Retinal pigment epithelial cell (primary cell): ENCODE measurements at regions not wholly inside any gene's neighbourhood (a gene's known extent, or its start where the extent isn't known, plus 50 kb on each side); places are given as distances from the start of the nearest gene placed in this dataset.

Experiments
- DNase-seq: peaks from one replicate; pipeline ENCODE4 v3.0.0-alpha.2; 2010; ENCODE audit warnings: low read depth
- H3K4me3 ChIP-seq: 2 replicates; pipeline ENCODE4 v1.5.1; 2011; ENCODE audit warnings: mild to moderate bottlenecking, low read length, control low read depth, moderate library complexity
- TF ChIP-seq, protein P1 (sequence below): conservative IDR thresholded peaks from 2 replicates; pipeline ENCODE4 v1.5.1; 2011; ENCODE audit warnings: low read depth, low read length, control low read depth, inconsistent platforms

DNA sequence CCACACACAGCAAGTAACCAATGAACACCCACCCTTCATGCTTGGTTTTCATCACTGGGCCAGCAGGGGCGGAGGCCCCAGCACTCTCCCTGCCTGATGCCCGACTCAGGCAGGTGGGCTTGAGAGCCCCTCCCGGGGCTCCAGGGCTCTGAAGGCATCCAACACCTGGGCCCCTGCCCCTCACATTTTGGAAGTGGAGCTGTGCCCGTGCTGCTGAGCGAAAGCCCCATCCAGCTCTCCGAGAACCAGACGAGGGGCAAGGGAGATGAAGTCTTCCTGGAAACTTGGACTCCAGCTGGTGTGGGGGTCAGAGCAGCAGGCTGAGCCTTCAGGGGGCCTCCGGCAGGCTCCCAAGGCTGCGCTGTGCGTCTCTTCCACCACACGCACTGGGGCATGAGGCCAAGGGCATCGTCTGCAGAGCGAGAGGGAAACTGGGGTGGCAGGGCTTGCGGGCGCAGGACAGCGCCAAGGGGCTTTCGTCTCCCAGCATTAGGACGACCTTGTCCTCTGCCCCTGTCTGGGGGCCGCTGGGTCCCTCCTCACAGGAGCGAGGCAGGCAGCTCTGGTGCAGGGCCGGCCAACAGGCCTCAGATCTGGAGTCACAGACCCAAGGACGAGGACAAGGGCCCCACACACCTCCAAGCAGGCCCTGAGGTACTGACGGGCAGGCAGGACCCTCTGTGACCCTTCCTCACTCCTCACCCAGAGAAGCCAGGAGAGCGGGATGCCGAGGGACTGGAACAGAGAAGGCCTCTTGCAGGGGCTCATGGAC lies 108.3 kb upstream of the FAM20C start:
- H3K4me3 ChIP-seq: no peak overlapping the region
- no peak for DNase-seq
- TF ChIP-seq, protein P1, sequence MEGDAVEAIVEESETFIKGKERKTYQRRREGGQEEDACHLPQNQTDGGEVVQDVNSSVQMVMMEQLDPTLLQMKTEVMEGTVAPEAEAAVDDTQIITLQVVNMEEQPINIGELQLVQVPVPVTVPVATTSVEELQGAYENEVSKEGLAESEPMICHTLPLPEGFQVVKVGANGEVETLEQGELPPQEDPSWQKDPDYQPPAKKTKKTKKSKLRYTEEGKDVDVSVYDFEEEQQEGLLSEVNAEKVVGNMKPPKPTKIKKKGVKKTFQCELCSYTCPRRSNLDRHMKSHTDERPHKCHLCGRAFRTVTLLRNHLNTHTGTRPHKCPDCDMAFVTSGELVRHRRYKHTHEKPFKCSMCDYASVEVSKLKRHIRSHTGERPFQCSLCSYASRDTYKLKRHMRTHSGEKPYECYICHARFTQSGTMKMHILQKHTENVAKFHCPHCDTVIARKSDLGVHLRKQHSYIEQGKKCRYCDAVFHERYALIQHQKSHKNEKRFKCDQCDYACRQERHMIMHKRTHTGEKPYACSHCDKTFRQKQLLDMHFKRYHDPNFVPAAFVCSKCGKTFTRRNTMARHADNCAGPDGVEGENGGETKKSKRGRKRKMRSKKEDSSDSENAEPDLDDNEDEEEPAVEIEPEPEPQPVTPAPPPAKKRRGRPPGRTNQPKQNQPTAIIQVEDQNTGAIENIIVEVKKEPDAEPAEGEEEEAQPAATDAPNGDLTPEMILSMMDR: no peak

DNA sequence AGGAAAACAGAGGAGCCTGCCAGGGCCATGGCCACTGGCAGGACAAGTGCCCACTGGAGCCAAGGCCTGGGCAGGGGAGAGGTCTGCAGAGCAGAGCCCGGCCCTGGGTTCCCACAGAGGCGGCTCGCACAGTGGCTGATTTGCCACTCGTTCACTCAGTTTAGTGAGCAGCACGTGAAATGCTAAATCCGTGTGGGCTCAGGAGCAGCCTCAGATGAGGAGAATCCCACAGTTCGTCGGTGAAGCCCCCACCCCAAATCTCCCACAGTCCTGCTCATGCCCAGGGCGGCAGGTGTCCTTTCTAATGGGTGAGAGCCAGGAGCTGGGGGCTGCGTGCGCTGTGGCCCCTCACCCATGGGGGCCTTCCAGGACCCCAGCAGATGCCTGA lies 107.7 kb upstream of the FAM20C start:
- no peak for DNase-seq
- TF ChIP-seq, protein P1: no peak

DNA sequence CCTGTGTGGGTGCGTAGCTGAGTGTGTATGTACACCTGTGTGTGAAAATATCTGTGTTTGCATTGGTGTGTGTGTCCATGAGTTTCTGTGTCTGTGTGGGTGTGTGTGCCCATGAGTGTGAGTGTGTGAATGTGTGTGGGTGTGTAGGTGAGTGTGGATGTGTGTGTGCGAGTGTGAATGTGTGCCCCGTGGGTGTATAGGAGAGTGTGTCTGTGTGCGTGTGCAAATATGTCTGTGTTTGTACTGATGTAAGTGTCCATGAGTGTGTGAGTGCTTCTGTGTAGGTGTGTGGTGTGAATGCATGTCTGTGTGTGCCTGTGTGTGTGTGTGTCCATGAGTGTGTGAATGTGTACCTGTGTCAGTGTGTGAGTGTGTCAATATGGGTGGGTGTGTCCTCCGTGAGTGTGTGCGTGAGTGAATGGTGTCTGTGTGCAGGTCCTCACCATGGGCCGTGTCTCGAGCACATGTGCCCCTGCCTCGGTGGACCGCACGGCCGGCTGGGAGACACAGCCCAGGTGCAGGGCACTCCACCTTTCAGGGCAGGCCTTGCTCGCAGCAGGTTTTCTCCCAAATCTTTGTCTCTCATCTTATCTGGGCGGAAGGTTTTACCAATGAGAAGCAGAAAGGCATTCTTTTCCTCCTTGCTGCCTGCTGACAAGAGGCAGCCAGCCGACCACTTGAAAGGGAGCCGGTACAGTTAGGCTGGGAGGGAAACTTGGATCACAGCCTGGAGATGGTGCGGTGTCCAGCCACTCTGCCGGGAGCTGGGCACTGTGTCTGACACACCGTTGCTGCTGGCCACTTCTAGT lies 107.1 kb upstream of the FAM20C start:
- TF ChIP-seq, protein P1: no peak
- H3K4me3 ChIP-seq: no peak overlapping the region
- DNase-seq: no peak

More for the DNA sequence above, 107.7 kb upstream of the FAM20C start:
- H3K4me3 ChIP-seq: no peak overlapping the region

DNA sequence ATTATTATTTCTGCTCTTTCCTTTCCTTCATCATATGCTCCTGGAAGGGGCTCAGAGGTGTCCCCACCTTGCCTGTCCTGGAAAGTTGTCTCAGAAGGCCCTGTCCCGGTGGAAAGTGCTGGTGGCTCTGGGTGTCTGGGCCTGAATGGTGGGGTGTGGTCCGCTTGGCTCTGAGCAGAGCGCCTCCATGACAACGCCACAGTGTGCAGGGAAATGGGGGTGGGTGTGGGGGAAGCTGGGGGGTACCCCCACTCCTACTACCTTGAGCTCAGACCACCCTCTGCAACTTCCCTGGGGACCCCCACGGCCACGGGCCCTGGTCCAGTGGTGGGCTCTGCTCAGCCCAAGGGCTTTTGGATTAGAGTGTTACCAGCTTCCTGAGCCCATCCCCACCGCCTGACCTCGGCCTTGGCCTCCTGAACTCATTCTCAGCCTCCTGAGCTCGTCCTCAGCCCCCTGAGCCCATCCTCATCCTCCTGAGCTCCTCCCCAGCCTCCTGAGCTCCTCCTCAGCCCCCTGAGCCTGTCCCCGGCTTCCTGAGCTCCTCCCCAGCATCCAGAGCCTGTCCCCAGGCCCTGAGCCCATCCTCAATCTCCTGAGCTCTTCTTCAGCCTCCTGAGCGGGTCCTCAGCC lies 106.4 kb upstream of the FAM20C start:
- no peak overlapping the region for H3K4me3 ChIP-seq
- TF ChIP-seq, protein P1: no peak
- no peak for DNase-seq

DNA sequence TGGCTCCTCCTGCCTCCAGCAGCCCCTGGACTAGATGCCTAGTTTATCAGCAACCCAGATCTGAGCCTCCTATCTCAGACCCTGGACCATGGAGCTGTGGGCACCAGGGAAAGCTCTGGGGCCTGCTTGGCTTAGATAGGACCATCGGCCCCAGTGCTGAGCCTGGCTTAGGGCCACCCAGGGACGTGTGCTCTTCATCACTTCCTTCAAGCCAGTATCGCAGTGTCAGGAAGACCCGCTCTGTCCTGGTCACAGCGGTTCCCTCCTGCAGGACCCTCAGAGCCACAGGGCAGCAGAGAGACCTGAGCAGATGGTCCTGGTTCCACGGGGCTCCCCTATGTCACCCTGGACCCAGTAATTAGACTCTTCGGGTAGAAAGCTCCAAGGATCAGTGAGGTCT lies 105.7 kb upstream of the FAM20C start:
- TF ChIP-seq, protein P1: no peak
- DNase-seq: no peak
- no peak overlapping the region for H3K4me3 ChIP-seq

DNA sequence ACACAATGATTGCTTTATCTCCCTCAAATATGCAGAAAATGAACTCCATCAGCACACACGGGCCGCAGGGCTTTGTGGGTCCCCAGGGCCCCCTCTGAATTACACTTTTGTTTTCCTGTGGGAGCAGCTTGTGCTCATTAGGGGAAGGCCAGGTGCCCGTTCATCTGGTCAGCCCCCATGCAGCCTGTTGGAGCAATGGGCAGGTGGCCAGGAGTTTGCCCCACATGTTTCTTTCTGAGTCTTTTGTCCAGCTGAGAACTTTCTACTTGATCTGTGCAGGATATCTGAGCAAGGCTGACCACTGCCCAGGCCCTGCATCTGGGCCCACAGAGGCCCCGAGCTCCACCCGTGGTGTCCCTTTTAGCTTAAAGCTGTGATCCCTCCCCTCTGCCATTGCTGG lies 105.3 kb upstream of the FAM20C start:
- H3K4me3 ChIP-seq: no peak overlapping the region
- TF ChIP-seq, protein P1: no peak
- no peak for DNase-seq

DNA sequence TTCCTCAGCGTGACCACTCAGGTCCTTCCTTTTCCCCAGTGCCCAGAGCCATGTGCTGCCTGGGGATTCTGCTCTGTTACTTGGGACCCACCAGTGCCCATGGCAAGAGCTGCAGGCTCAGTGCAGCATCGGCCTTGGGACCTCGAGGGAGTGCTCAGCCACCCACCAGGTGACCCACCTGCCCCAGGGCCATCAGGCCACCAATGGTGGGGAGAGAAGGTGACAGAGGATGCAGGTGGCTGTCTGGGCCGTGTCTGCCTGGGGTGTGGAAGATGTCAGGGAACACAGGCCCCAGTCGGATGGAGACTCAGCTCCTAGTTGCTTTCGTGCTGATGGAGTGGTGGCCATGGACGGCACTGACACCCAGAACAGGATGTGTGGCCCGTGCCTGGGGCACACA lies 104.7 kb upstream of the FAM20C start:
- no peak overlapping the region for H3K4me3 ChIP-seq
- TF ChIP-seq, protein P1: no peak
- no peak for DNase-seq
